RKO (cell line): ENCODE measurements at regions not wholly inside any gene's neighbourhood (a gene's known extent, or its start where the extent isn't known, plus 50 kb on each side); places are given as distances from the start of the nearest gene placed in this dataset.

ENCODE experiments used
- DNase-seq: peaks from one replicate; pipeline ENCODE4 v3.0.0-alpha.2; 2016; ENCODE audit warnings: low spot score

- peak; percentile 59 for DNase-seq
These were observed 88.2 kb downstream of the TMA16 start for GRCh38 chr4:163582703-163583102.

- peak; percentile 23 for DNase-seq
These were observed 93.4 kb downstream of the TMA16 start for GRCh38 chr4:163587867-163588266.

GRCh38 chr4:163588532-163588931 lies 94.0 kb downstream of the TMA16 start:
- no peak for DNase-seq

- no peak for DNase-seq
These were observed 95.6 kb downstream of the TMA16 start for GRCh38 chr4:163590103-163590502.

- DNase-seq: no peak
These were observed 96.3 kb downstream of the TMA16 start for GRCh38 chr4:163590619-163591264.

GRCh38 chr4:163591614-163592020 lies 97.1 kb downstream of the TMA16 start:
- no peak for DNase-seq

- no peak for DNase-seq
These were observed 97.7 kb downstream of the TMA16 start for GRCh38 chr4:163592212-163592611.

GRCh38 chr4:163595580-163595979 lies 101.1 kb downstream of the TMA16 start:
- DNase-seq: no peak

- no peak for DNase-seq
These were observed 103.5 kb downstream of the TMA16 start for GRCh38 chr4:163598028-163598427.

- no peak for DNase-seq
These were observed 104.0 kb downstream of the TMA16 start for GRCh38 chr4:163598489-163598888.

GRCh38 chr4:163600727-163601126 lies 106.2 kb downstream of the TMA16 start:
- DNase-seq: no peak

- DNase-seq: no peak
These were observed 108.8 kb downstream of the TMA16 start for GRCh38 chr4:163603257-163603656.

GRCh38 chr4:163606896-163607691 lies 112.6 kb downstream of the TMA16 start:
- DNase-seq: no peak

- DNase-seq: no peak
These were observed 114.5 kb downstream of the TMA16 start for GRCh38 chr4:163609019-163609418.

- no peak for DNase-seq
These were observed 116.2 kb downstream of the TMA16 start for GRCh38 chr4:163610648-163611047.

GRCh38 chr4:163611182-163611581 lies 116.7 kb downstream of the TMA16 start:
- DNase-seq: no peak

- no peak for DNase-seq
These were observed 117.4 kb downstream of the TMA16 start for GRCh38 chr4:163611784-163612445.

- no peak for DNase-seq
These were observed 118.3 kb downstream of the TMA16 start for GRCh38 chr4:163612762-163613161.

GRCh38 chr4:163613383-163613782 lies 118.9 kb downstream of the TMA16 start:
- no peak for DNase-seq

GRCh38 chr4:163614866-163615265 lies 120.4 kb downstream of the TMA16 start:
- no peak for DNase-seq

GRCh38 chr4:163618845-163619244 lies 124.4 kb downstream of the TMA16 start:
- no peak for DNase-seq

- no peak for DNase-seq
These were observed 126.2 kb downstream of the TMA16 start for GRCh38 chr4:163620738-163621137.

- no peak for DNase-seq
These were observed 127.3 kb downstream of the TMA16 start for GRCh38 chr4:163621821-163622220.
